ENCODE measurements at regions not wholly inside any gene's neighbourhood (a gene's known extent, or its start where the extent isn't known, plus 50 kb on each side); places are given as distances from the start of the nearest gene placed in this dataset.

DNA sequence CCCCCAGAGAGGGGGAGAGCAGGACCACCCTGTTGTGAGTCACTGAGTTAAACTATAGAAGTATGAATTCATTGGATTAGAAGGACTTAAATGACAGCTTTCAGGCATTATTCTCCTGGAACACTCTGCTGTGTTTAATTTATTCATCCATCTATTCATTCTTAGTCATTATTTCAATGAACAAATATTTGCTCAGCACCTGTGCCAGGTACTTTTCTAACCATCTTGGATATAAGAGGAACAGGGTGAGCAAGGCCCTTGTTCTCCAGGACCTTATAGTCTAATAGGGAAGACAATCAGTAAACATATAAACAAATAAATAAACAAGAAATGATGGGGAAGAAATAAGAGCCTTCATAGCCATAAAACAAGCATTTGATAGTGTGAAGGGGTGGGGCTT lies 483.9 kb upstream of the BRINP1 start:
- no peak for FAIRE-seq
- DNase-seq (ENCODE audit: low spot score in 2 of 2), result no peak

DNA sequence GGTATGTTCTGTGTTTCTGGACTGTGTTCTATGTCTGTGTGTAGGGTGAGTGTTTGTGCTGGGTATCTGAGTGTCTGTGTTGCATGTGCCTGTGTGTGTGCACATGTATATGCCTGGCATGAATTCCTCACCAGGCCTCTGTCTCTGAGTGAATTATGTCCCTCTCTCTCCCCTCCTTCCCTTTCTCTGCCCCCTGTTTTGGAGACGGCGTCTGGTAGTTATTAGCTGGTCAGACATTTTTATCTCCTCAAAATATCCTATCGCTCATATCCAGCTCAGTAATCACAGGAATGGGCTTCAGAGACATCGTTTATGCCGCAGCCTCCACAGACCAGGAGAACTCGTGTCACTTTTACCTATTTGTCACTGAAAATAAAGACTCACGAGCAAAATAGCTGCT lies 483.2 kb upstream of the BRINP1 start:
- FAIRE-seq (no peak), DNase-seq (ENCODE audit: low spot score in 2 of 2) (no peak)

DNA sequence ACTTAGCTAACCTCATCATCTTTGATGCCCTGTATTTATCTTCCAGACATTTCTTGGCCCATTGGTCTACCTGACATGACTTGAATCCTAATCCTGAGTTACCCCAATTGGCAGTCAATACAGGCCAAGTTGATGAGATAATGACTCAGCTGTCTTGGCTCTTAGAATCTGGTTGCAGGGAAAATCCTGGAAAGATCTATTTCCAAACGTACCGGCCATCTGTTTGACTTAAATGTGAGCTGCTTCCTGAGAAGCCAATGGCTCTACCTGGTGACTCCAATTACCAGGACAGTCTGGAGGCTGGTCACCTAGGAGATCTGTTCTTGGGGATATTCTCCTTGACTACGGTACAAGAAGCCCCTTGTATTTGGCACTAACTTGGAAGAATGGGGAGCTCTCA lies 475.2 kb upstream of the BRINP1 start:
- FAIRE-seq (no peak), DNase-seq (ENCODE audit: low spot score in 2 of 2) (no peak)

DNA sequence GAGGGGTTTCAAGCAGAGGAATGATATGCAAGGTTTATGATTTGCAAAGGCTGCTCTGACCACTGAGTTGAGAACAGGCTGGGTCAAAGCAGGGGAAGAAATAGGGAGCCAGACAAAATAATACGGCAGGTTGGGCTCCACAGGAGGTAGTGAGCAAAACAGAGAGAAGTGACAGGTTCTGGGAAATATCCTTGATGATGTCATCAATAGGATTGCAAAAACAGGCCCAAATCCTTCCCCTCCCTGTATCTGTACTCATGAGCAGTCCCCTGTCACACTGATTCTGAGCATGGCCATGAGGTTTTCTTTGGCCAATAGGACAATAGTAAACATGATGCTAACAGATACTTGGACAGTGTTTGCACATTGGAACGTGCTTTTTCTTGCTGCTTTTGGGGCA lies 471.8 kb upstream of the BRINP1 start:
- FAIRE-seq (no peak), DNase-seq (ENCODE audit: low spot score in 2 of 2) (no peak)

DNA sequence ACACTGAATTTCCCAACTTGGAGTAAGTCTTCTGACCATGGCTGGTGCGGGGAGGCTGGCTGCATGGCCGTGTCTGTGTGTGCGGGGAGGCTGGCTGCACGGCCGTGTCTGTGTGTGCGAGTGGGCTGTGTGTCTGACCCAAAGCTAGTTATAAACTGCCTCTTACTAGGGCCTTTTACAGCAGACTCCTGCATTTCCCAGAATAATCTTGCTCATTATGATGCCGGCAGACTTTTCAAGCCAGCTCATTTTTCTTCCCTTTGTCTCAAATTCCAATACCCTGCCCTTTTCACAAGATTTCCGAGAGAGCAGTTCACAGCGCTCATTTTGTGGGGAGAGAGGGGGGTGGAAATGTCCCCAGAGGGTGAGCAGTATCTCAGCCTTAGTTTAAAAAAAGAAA lies 470.7 kb upstream of the BRINP1 start:
- peak in 1 of 2 donors; percentile 12 for DNase-seq (ENCODE audit: low spot score in 2 of 2)
- no peak for FAIRE-seq

DNA sequence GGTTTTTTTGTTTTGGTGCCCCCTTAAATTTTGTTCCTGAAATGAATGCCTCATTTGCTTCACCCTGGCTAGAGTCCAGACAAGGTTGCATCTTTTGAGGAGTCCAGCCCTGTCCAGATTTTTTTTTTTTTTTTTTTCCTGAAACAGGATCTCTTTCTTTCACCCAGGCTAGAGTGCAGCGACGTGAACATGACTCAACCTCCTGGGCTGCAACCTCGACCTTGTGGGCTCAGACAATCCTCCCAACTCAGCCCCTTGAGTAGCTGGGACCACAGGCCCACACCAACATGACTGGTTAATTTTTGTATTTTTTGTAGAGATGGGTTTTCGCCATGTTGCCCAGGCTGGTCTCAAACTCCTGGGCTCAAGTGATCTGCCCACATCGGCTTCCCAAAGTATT lies 469.0 kb upstream of the BRINP1 start:
- no peak for DNase-seq (ENCODE audit: low spot score in 2 of 2)
- FAIRE-seq, result no peak

DNA sequence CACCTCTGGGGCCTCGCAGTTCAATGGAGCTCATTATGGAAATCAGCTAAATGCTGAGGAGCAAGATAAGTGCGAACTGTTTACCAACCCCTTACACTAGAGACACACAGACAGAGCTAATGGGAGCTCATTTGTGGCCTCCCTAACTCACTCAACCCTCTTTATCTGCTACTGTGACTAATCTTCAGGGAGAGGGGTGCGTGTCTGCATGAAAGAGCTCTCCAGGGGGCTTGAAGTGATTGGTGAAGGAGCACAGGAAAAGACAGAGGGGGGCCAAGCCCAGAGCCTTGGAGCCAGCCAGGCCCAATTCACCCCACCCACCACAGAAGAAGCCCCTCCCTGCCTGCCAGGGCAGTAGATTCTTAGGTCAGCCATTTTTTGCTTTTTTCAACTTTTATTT lies 466.8 kb upstream of the BRINP1 start:
- DNase-seq (ENCODE audit: low spot score in 2 of 2) (no peak), FAIRE-seq (no peak)

DNA sequence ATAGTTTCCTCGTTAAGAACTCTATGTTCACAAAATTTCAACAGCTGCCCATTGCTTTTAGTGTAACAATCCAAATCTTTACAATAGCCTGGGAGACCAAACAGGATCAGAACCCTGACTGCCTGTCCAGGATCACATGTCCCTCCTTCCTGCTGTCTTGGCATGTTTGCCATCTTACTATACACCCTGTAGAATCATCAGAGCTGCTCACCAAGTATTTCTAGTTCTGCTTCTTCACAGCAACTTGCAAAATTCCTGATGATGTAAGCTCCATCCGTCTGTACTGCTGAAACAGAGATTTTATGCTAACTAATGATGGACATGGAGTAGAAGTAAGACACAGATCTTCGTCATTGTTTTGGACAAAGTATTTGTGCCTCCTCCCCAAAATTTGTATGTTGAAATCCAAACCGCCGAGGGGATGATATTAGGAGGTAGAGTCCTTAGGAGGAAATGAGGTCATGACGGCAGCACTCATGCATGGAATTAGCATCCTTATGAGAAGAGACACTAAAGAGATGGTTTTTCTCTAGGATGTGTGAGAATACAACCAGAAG lies 464.9 kb upstream of the BRINP1 start:
- FAIRE-seq, result no peak

DNA sequence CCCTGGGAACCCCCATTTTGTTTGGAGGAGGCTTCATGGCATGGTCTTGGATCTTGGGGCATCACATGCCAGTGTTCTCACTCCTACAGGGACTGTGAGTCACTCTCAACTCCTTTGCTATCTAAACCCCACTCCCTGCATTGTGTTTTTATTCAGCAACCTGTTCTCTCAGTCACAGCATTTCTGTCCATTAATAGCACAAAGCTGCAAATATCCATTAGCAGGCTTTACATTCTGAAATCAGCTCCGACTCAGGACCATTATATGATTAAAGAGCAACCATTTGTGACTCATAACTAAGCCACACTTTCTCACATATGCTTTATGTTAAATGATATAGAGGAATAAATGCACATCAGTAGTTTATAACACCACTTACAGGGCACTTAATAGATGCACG lies 462.1 kb upstream of the BRINP1 start:
- FAIRE-seq (no peak), DNase-seq (ENCODE audit: low spot score in 2 of 2) (no peak)

More for the DNA sequence above, 464.9 kb upstream of the BRINP1 start:
- DNase-seq (ENCODE audit: low spot score in 2 of 2), result no peak

DNA sequence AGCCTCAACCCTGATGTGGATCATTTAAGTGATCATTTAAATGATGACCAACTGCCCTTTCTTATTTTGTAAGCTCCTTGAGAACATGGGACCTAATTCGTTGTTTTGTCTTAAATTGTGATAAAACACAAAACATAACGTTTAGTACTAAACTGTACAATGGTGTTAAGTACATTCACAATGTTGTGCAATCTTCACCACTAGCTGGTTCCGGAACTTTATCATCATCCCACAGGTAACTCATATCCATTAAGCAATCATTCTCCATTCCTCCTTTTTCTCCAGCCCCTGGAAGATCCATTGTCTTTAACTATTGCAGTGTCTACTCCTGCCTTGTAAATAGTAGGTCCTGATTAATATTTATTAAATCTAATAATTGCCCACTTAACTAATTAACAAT lies 460.5 kb upstream of the BRINP1 start:
- no peak for DNase-seq (ENCODE audit: low spot score in 2 of 2)
- no peak for FAIRE-seq

DNA sequence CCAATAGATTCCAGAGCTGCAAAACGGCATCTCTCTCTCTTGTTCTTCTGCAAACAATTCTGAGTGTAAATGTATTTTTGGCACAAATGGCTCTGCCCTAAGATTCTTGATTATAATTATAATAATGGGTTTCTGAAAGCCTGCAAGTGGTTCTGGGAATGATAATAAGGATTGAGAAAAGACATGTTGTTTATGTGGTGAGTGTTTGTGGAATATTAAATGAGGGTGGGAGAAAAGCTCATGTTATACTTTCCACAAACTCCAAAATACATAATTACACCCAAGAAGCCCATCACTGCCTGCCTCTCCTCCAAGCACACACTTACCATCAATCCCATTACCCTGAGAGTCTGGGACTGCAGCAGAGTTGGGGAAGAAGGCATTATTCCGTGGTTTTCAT lies 460.0 kb upstream of the BRINP1 start:
- no peak for DNase-seq (ENCODE audit: low spot score in 2 of 2)
- no peak for FAIRE-seq

DNA sequence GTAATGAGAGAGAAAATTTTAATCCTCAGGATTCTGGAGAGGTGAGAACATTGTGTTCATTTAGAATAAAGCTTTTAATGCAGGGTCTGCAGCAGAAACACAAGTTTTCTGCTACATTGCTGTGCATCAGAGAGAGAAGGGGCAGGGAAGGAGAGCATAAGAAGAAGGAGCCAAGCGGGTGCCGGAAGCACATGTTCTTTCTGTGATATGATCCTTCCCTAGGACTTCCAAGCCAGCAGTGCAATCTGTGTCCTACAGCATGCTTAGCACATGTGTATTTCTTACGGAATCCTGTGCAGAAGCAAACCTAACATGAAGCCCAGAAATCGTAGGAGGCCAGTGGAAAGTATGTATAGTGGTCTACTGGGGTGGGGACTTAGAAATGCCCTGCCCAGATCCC lies 458.3 kb upstream of the BRINP1 start:
- DNase-seq (ENCODE audit: low spot score in 2 of 2) (no peak), FAIRE-seq (no peak)

DNA sequence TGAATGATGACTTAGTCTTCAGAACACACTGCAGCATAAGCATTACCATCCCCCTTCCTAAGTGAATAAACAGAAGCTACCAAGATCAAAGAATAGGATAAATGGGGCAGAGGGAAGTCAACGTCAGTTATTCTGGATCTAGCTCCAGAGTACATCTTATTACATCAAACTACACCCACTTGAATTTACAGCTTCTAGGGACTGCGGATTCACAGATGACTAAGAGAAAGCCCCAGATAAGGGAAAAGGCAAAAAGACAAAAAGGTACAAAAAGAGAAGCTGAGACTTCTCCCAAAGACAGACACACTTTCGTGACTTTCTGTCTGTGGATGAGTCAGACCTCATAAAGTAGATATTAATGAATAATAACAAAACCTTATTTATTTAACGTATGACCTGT lies 457.9 kb upstream of the BRINP1 start:
- FAIRE-seq (no peak), DNase-seq (ENCODE audit: low spot score in 2 of 2) (no peak)

DNA sequence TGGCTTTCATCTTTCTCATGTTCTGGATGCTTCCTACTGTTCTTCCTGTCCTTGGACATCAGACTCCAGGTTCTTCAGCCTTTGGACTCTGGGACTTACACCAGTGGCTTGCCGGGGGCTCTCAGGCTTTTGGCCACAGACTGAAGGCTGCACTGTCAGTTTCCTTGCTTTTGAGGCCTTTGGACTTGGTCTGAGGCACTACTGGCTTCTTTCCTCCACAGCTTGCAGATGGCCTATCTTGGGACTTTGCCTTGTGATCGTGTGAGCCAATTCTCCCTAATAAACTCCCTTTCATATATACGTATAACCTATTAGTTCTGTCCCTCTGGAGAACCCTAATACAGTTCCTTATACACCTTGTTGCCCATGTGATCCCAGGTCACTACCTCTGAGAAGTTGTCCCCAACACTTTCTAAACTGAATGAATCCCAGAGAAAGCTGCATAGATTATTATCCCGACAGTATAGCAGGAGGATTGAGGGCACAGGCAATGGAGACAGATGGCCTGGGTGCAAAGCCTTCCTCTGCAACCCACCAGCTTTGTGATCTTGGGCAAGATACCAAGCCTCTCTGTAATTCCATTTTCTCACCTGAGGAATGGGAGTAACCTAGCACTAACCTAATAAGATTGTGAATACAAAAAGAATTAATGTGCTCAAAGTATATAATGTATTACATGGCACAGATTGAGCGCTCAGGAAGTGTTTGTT lies 449.6 kb upstream of the BRINP1 start:
- FAIRE-seq, result no peak
- no peak for DNase-seq (ENCODE audit: low spot score in 2 of 2)

DNA sequence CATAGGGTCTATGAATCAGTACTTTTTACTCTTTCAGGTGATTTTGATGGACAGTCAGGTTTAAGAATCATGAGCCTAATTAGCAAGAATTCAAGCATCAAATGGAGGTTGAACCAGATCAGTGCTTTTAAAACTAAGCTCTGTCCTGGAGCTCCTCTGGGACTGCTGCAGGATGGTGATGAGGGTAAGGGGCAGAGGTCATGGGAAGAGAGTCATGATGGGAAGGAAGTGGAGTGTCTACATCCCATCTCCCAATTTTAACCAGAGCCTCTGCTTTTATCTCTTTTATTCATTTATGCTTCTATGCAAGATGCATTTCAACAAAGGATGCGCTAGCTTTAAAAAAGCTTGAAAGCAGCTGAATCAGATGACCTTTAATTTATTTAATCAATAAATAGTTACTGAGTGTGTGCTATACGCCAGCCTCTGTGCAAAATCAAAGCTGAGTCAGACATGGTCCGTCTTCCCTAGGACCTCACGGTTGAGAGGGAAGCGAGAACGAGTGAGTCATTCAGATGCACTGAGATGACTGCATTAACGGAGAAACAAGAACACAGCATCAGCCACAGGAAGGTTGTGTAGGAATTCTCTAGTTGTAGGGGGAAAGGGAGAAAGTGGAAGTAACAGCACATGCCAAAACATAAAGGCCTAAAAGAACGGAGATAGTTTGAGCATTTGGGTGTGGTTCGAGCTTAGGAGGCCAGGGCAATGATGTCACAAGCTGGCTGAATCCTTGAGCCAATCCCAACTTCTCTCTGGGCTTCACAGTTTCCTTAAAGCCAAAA lies 441.6 kb upstream of the BRINP1 start:
- no peak for FAIRE-seq
- DNase-seq (ENCODE audit: low spot score in 2 of 2), result no peak

DNA sequence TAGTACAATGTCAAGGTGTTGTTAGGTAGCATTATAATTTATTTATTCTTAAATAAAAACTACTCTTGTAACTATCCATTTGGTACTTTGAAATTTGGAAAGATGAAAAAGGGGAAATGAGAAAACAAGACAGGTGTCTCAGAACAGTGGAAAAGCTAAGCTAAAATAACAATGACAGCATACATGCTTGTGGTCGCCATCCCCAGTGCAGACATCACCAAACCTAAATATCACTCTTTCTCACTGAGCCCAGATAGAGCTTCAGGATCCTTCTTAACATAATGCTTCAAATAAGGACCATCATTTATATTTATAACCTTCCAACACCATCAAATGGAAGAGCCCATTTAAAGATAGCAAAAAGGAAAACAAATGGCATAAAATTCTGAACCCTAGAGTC lies 434.4 kb upstream of the BRINP1 start:
- FAIRE-seq (no peak), DNase-seq (ENCODE audit: low spot score in 2 of 2) (no peak)

DNA sequence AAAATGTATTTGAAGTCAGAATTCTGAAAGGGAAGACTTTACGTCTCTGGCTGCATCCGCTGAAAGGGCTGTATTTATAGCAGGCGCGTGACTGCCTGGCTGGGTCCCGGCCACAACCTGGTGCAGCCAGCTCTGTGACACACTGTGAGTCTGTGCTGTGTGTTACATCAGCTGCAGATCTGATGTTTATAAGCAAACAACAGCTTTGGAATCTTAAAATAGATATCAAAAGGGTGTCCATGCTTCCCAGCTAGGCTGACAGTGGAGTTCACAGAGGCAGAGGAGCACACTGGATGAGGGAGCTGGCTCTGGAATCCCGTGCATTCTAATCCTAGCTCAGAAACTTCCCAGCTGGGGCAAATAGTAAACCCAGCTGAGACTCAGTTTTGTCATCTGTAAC lies 433.4 kb upstream of the BRINP1 start:
- DNase-seq (ENCODE audit: low spot score in 2 of 2), result peak; percentile 5 to 30

DNA sequence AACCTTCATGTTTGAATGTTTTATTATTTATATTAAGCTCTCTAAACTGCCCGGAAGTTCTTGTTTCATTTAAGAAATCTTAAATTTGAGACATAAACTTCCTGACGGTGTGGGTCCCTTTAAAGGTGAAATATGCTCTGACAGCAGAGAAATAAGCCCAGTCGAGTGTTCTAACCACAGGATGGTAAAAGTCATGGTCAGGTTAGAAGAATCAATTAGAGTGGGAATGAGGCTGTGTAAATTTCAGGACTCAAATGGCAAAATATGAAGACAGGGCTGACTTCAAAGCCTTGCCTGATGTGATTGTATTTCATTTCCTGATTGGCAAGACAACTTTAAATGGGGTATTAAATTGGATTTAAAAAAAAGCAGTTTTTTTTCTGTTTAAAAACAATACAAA lies 432.9 kb upstream of the BRINP1 start:
- no peak for DNase-seq (ENCODE audit: low spot score in 2 of 2)
- no peak for FAIRE-seq

More for the DNA sequence above, 433.4 kb upstream of the BRINP1 start:
- no peak for FAIRE-seq

DNA sequence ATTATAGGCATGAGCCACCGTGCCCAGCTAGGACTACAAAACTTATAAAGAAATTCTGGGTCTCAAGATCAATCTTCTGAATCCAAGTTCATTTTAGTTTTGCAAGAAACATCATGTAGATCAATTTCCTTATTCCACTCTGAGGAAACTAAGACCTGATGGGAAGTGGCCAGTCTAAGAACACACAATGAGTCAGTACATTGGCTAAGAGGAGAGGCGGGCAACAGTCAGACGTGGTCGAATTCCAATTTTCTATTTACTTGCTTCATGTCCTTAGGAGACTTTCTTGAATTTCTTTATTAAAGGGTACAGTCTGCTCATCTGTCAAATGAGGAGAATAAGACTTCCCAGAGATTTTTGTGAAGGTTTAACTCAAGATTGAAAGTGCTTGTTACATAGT lies 432.1 kb upstream of the BRINP1 start:
- FAIRE-seq (no peak), DNase-seq (ENCODE audit: low spot score in 2 of 2) (no peak)

DNA sequence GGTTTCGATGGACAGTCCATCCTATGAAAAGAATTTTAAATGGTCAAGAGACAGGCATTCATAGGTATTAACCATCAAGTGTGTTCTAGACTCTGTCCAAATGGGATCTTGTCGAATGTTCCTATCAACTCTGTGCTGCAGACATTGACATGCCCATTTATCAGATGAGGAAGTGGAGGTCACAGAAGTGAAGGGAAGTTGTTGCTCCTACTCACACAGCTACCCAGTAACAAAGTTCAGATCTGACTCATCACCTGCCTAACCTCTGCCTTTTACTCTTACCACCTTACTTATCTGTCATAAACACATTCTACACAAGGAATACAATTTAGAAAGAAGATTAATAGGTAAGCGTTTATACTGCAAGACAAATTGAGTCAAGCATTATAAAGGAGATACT lies 426.2 kb upstream of the BRINP1 start:
- FAIRE-seq, result no peak

DNA sequence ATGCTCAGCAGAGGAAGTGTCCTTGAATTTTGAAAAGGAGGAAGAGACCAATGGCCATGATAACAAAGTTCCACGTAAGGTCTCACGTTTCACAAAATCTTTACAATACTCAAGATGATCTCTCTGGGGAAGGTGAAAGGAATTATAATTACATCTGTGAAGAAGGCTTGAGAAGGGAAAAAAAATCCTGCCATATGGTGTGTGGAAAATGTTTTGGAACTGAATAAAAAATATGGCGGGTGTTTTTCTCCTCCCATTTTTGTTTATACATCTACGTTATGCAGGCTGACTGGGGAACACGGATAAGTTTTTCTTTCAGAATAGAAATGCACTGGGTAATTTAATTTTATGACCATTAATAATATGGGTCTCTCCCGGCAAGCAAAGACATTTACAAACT lies 425.6 kb upstream of the BRINP1 start:
- DNase-seq (ENCODE audit: low spot score in 2 of 2) (no peak), FAIRE-seq (no peak)

More for the DNA sequence above, 426.2 kb upstream of the BRINP1 start:
- DNase-seq (ENCODE audit: low spot score in 2 of 2), result no peak

DNA sequence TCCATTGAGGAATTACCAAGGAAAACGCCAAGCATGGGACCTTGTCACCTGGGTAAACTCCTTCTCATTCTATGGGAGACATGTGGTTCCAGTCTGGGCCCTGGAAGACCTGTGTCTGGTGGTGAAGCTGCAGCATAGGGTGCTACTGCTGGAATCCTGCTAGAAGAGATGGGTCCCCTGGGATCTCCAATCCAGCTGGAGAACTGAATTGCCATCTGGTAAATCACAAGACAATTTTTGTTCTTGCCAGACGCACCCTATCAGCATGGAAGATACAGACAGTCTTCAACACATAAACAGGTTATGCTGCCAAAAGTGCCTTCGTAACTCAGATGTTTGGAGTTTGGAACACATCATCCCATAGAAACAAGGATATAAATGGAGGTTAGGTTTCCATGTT lies 424.0 kb upstream of the BRINP1 start:
- DNase-seq (ENCODE audit: low spot score in 2 of 2) (no peak), FAIRE-seq (no peak)

Measured in frontal cortex (tissue), 3 donors.